Astrocyte (in vitro differentiated cells and primary cell): ENCODE measurements at regions not wholly inside any gene's neighbourhood (a gene's known extent, or its start where the extent isn't known, plus 50 kb on each side); places are given as distances from the start of the nearest gene placed in this dataset.

Source experiments
- DNase-seq: peaks from one replicate; pipeline ENCODE4 v3.0.0-alpha.2; 2010; ENCODE audit warnings: low read depth
- FAIRE-seq: peaks from 2 replicates; lab custom pipeline; 2011; peaks lifted over from hg19 to GRCh38; lab: Jason Lieb, UNC
- H2AFZ ChIP-seq: 2 replicates; pipeline ENCODE4 v1.6.0; 2012; ENCODE audit warnings: low read depth, low read length, inconsistent platforms
- H3K27ac ChIP-seq: 2 replicates; pipeline ENCODE4 v1.5.1; 2011; ENCODE audit warnings: low read depth, low read length, inconsistent platforms
- H3K27me3 ChIP-seq: 2 replicates; pipeline ENCODE4 v1.6.0; 2011; ENCODE audit warnings: low read length, inconsistent platforms; ENCODE audit not compliant: insufficient read depth
- H3K36me3 ChIP-seq: 2 replicates; pipeline ENCODE4 v1.5.1; 2011; ENCODE audit warnings: low read length, inconsistent platforms; ENCODE audit not compliant: insufficient read depth
- H3K4me1 ChIP-seq: 2 replicates; pipeline ENCODE4 v1.5.1; 2011; ENCODE audit warnings: low read length, inconsistent platforms; ENCODE audit not compliant: insufficient read depth
- H3K4me2 ChIP-seq: 2 replicates; pipeline ENCODE4 v1.6.0; 2012; ENCODE audit warnings: low read length, inconsistent platforms
- H3K4me3 ChIP-seq: 2 replicates; pipeline ENCODE4 v1.5.1; 2011; ENCODE audit warnings: low read depth, mild to moderate bottlenecking, low read length, inconsistent platforms; ENCODE audit not compliant: insufficient read depth
- H3K79me2 ChIP-seq: 2 replicates; pipeline ENCODE4 v1.6.0; 2012; ENCODE audit warnings: mild to moderate bottlenecking, low read length, inconsistent platforms; ENCODE audit not compliant: insufficient read depth
- H3K9ac ChIP-seq: 2 replicates; pipeline ENCODE4 v1.6.0; 2012; ENCODE audit warnings: mild to moderate bottlenecking, low read length, inconsistent platforms
- H3K9me3 ChIP-seq: 2 replicates; pipeline ENCODE4 v1.5.1; 2012; ENCODE audit warnings: low read depth, mild to moderate bottlenecking, low read length, inconsistent platforms; ENCODE audit not compliant: insufficient read depth
- H4K20me1 ChIP-seq: 2 replicates; pipeline ENCODE4 v1.6.0; 2012; ENCODE audit warnings: low read length, inconsistent platforms; ENCODE audit not compliant: insufficient read depth
- H3K27ac Mint-ChIP-seq: one replicate; pipeline ENCODE4 v1.8.0; 2021; ENCODE audit warnings: mild to moderate bottlenecking, mixed read lengths; ENCODE audit not compliant: unreplicated experiment
- H3K27me3 Mint-ChIP-seq: one replicate; pipeline ENCODE4 v1.8.0; 2021; ENCODE audit warnings: low read depth, mixed read lengths; ENCODE audit not compliant: unreplicated experiment
- H3K36me3 Mint-ChIP-seq: one replicate; pipeline ENCODE4 v1.8.0; 2021; ENCODE audit warnings: low read depth, mixed read lengths; ENCODE audit not compliant: unreplicated experiment
- H3K4me1 Mint-ChIP-seq: one replicate; pipeline ENCODE4 v1.8.0; 2021; ENCODE audit warnings: low read depth, mixed read lengths; ENCODE audit not compliant: unreplicated experiment
- H3K4me3 Mint-ChIP-seq: one replicate; pipeline ENCODE4 v1.8.0; 2021; ENCODE audit warnings: mild to moderate bottlenecking, moderate library complexity, mixed read lengths; ENCODE audit not compliant: unreplicated experiment
- H3K9me3 Mint-ChIP-seq: one replicate; pipeline ENCODE4 v1.8.0; 2021; ENCODE audit warnings: mild to moderate bottlenecking, mixed read lengths; ENCODE audit not compliant: unreplicated experiment
- CTCF ChIP-seq: IDR thresholded peaks from 2 replicates; pipeline ENCODE4 v1.5.1; 2011; ENCODE audit warnings: low read depth, mild to moderate bottlenecking, inconsistent platforms, low read length, moderate library complexity; ENCODE audit not compliant: insufficient read depth
- EZH2 ChIP-seq: IDR thresholded peaks from 2 replicates; pipeline ENCODE4 v1.6.1; 2012; ENCODE audit warnings: mild to moderate bottlenecking, low read length, inconsistent platforms; ENCODE audit not compliant: insufficient read depth

- H3K27me3 Mint-ChIP-seq, result peaks cover 5% of the 10 kb centered on the region
- Histone ChIP-seq H3K4me1 (no peaks in the 10 kb centered on the region), H3K4me3 (no peak overlapping the region), H3K36me3 (no peaks in the 10 kb centered on the region), H3K79me2 (no peaks in the 10 kb centered on the region), H3K9ac (no peak overlapping the region), H4K20me1 (no peaks in the 10 kb centered on the region), H3K27me3 (peaks cover 12% of the 10 kb centered on the region), H2AFZ (no peak overlapping the region), H3K27ac (no peak overlapping the region), H3K4me2 (no peak overlapping the region), H3K9me3 (no peaks in the 10 kb centered on the region)
- no peak for TF ChIP-seq CTCF
- no peak for TF ChIP-seq EZH2
- no peaks in the 10 kb centered on the region for H3K36me3 Mint-ChIP-seq
- H3K4me1 Mint-ChIP-seq, result no peaks in the 10 kb centered on the region
- no peak overlapping the region for H3K27ac Mint-ChIP-seq
- no peak overlapping the region for H3K4me3 Mint-ChIP-seq
- no peaks in the 10 kb centered on the region for H3K9me3 Mint-ChIP-seq
- FAIRE-seq (no peak), DNase-seq (no peak)
Measured at GRCh38 chr7:28258240-28258639, 77.6 kb upstream of the JAZF1 start.

- Mint-ChIP-seq H3K27ac (no peak overlapping the region), H3K27me3 (peaks cover 5% of the 10 kb centered on the region), H3K4me3 (no peak overlapping the region), H3K9me3 (no peaks in the 10 kb centered on the region), H3K36me3 (no peaks in the 10 kb centered on the region), H3K4me1 (no peaks in the 10 kb centered on the region)
- H3K9me3 ChIP-seq, result no peaks in the 10 kb centered on the region
- no peak overlapping the region for H3K9ac ChIP-seq
- H3K27me3 ChIP-seq, result peaks cover 12% of the 10 kb centered on the region
- no peak for TF ChIP-seq EZH2
- no peak for TF ChIP-seq CTCF
- no peak overlapping the region for H2AFZ ChIP-seq
- FAIRE-seq, result no peak
- H3K27ac ChIP-seq, result no peak overlapping the region
- H3K36me3 ChIP-seq, result no peaks in the 10 kb centered on the region
- no peak overlapping the region for H3K4me3 ChIP-seq
- H3K4me2 ChIP-seq, result no peak overlapping the region
- DNase-seq, result no peak
- H3K79me2 ChIP-seq, result no peaks in the 10 kb centered on the region
- H3K4me1 ChIP-seq, result no peaks in the 10 kb centered on the region
- H4K20me1 ChIP-seq, result no peaks in the 10 kb centered on the region
Measured at GRCh38 chr7:28260969-28261368, 80.4 kb upstream of the JAZF1 start.

GRCh38 chr7:28263622-28264271 is 83.2 kb upstream of the JAZF1 start:
- Mint-ChIP-seq H3K4me3 (no peak overlapping the region), H3K27me3 (peaks cover 5% of the 10 kb centered on the region), H3K27ac (no peak overlapping the region), H3K4me1 (no peaks in the 10 kb centered on the region), H3K9me3 (no peaks in the 10 kb centered on the region), H3K36me3 (no peaks in the 10 kb centered on the region)
- H3K4me3 ChIP-seq, result no peak overlapping the region
- no peaks in the 10 kb centered on the region for H3K9me3 ChIP-seq
- FAIRE-seq (no peak), DNase-seq (no peak)
- no peak overlapping the region for H3K27ac ChIP-seq
- H3K36me3 ChIP-seq, result no peaks in the 10 kb centered on the region
- H3K4me2 ChIP-seq, result no peak overlapping the region
- no peak for TF ChIP-seq EZH2
- no peak for TF ChIP-seq CTCF
- no peaks in the 10 kb centered on the region for H3K79me2 ChIP-seq
- no peak overlapping the region for H2AFZ ChIP-seq
- peaks cover 7% of the 10 kb centered on the region for H3K27me3 ChIP-seq
- H3K4me1 ChIP-seq, result no peaks in the 10 kb centered on the region
- no peaks in the 10 kb centered on the region for H4K20me1 ChIP-seq
- H3K9ac ChIP-seq, result no peak overlapping the region
